Activated B cell treated with CpG ODN at 0.5 μM for 24 hours (primary cell): ENCODE measurements at regions not wholly inside any gene's neighbourhood (a gene's known extent, or its start where the extent isn't known, plus 50 kb on each side); places are given as distances from the start of the nearest gene placed in this dataset.
A peak's percentile ranks its signal among the peaks of the same experiment; 100 is the strongest.

Source experiments
- ATAC-seq: fragments of 200-7000 bp; cut with Tn5 transposase; one replicate; pipeline ENCODE4 v1.10.0; 2021; ENCODE audit warnings: low read depth, mild to moderate bottlenecking, moderate library complexity
- CTCF ChIA-PET: fragments of 350-600 bp; sonication (Branson Sonifier 250); formaldehyde crosslinking; loops from one replicate; lab custom pipeline; 2021; ENCODE audit warnings: antibody characterized with exemption; lab: Charles Lee
- POLR2A ChIA-PET: fragments of 350-600 bp; sonication (Branson Sonifier 250); formaldehyde crosslinking; loops from one replicate; lab custom pipeline; 2021; ENCODE audit warnings: antibody characterized with exemption; lab: Charles Lee
- DNase-seq: peaks from one replicate; pipeline ENCODE4 v3.0.0; 2022
- H3K27ac Mint-ChIP-seq: one replicate; pipeline ENCODE4 v1.8.0; 2020; ENCODE audit warnings: mixed read lengths
- H3K27me3 Mint-ChIP-seq: one replicate; pipeline ENCODE4 v1.8.0; 2021; ENCODE audit warnings: mixed read lengths
- H3K36me3 Mint-ChIP-seq: one replicate; pipeline ENCODE4 v1.8.0; 2021; ENCODE audit warnings: low read depth, mixed read lengths
- H3K4me1 Mint-ChIP-seq: one replicate; pipeline ENCODE4 v1.8.0; 2021; ENCODE audit warnings: mixed read lengths
- H3K4me3 Mint-ChIP-seq: one replicate; pipeline ENCODE4 v1.8.0; 2020; ENCODE audit warnings: mild to moderate bottlenecking, mixed read lengths
- H3K9me3 Mint-ChIP-seq: one replicate; pipeline ENCODE4 v1.8.0; 2020; ENCODE audit warnings: mixed read lengths
- intact Hi-C: fragments of 100-400 bp; cut with micrococcal nuclease; formaldehyde crosslinking; loops from one replicate; pipeline ENCODE4 v1.15.1; 2024
- TF ChIP-seq, protein P1 (sequence below): fragments of 200-600 bp; IDR thresholded peaks from one replicate; pipeline ENCODE4 v1.8.0; 2022; ENCODE audit warnings: antibody characterized with exemption, mild to moderate bottlenecking

GRCh38 chr14:95784137-95784536 is 70.2 kb upstream of the TCL1A start:
- Mint-ChIP-seq H3K9me3 (no peaks in the 10 kb centered on the region), H3K27me3 (no peaks in the 10 kb centered on the region), H3K4me3 (no peak overlapping the region), H3K4me1 (no peaks in the 10 kb centered on the region), H3K36me3 (no peaks in the 10 kb centered on the region), H3K27ac (no peak overlapping the region)
- no peak for ATAC-seq
- DNase-seq, result no peak
- ChIA-PET POLR2A (no interaction called here), CTCF (interaction anchor here (1.8 kb wide), 1 partner anchor 10 kb away, joined by 11 read pairs; no protein-coding TSS in a partner anchor)
- intact Hi-C loops, result no loop called here
- TF ChIP-seq, protein P1, sequence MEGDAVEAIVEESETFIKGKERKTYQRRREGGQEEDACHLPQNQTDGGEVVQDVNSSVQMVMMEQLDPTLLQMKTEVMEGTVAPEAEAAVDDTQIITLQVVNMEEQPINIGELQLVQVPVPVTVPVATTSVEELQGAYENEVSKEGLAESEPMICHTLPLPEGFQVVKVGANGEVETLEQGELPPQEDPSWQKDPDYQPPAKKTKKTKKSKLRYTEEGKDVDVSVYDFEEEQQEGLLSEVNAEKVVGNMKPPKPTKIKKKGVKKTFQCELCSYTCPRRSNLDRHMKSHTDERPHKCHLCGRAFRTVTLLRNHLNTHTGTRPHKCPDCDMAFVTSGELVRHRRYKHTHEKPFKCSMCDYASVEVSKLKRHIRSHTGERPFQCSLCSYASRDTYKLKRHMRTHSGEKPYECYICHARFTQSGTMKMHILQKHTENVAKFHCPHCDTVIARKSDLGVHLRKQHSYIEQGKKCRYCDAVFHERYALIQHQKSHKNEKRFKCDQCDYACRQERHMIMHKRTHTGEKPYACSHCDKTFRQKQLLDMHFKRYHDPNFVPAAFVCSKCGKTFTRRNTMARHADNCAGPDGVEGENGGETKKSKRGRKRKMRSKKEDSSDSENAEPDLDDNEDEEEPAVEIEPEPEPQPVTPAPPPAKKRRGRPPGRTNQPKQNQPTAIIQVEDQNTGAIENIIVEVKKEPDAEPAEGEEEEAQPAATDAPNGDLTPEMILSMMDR, result no peak

DNA sequence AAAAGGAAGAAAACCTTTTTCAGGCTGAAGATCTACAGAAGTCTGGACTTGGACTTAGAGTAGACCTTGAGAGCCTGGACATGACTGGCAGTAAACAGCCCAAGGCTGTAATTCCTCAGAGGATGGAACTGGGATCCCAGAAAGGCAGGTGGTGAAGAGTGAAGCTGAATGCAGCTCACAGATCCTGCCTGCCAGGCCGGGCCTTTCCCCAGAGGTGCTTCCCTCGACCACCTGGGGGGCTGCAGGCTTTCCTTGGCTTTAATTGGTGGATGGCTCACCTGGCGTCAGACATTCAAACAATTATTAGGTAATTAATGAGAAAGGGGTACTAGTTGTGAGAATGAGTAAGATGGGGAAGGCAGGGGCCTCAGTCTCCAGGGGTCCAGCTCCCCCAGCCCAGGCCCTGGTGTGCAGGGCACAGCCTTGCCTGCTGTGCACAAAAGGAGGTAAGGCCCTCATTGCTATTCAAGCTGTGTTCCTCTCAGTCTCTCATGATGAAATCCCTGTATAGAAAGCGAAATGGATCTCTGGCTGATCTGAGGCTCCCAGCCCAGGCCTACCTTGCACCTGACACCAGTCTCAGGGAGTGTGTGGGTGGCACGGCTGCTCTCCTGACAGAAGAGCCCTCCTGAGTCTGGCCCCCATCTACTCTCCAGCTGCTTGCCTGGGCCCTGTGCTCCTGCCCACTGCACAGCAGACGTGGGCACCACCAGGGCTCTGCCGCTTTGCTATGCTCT is 63.0 kb upstream of the TCL1A start:
- Mint-ChIP-seq H3K4me1 (peaks cover 19% of the 10 kb centered on the region), H3K27ac (no peak overlapping the region), H3K27me3 (peaks cover 2% of the 10 kb centered on the region), H3K36me3 (no peaks in the 10 kb centered on the region), H3K4me3 (no peak overlapping the region), H3K9me3 (no peaks in the 10 kb centered on the region)
- TF ChIP-seq, protein P1, result no peak
- DNase-seq, result no peak
- ChIA-PET POLR2A (no interaction called here), CTCF (interaction anchor here (0.9 to 1.0 kb wide), 2 partner anchors 166 to 217 kb away, joined by 3 read pairs; no protein-coding TSS in a partner anchor)
- intact Hi-C loops, result no loop called here
- no peak for ATAC-seq

- POLR2A ChIA-PET, result interaction anchor here (1.1 to 2.2 kb wide), 5 partner anchors 47 to 109 kb away, joined by 3 to 20 read pairs (median 4); no protein-coding TSS in a partner anchor
- peak; percentile 70 for ATAC-seq
- DNase-seq, result peak; percentile 41
- Mint-ChIP-seq H3K9me3 (no peaks in the 10 kb centered on the region), H3K4me1 (peaks cover 21% of the 10 kb centered on the region), H3K4me3 (no peak overlapping the region), H3K36me3 (no peaks in the 10 kb centered on the region), H3K27ac (no peak overlapping the region), H3K27me3 (peaks cover 2% of the 10 kb centered on the region)
- TF ChIP-seq, protein P1, result peak; percentile 76
- CTCF ChIA-PET, result interaction anchor here (0.7 to 4.0 kb wide), 37 partner anchors 8 to 348 kb away, joined by 3 to 44 read pairs (median 6); no protein-coding TSS in a partner anchor
- intact Hi-C loops, result loop anchor here (1.0 to 5.0 kb wide), 8 partner anchors 45 to 347 kb away; partner anchors contain the start of gene TCL1A
These were observed 60.6 kb upstream of the TCL1A start for GRCh38 chr14:95774265-95775160.

GRCh38 chr14:95770777-95771176 is 56.9 kb upstream of the TCL1A start:
- intact Hi-C loops, result loop anchor here (5.0 kb wide), 2 partner anchors 73 to 328 kb away; no protein-coding TSS in a partner anchor
- Mint-ChIP-seq H3K9me3 (no peaks in the 10 kb centered on the region), H3K27me3 (peaks cover 9% of the 10 kb centered on the region), H3K4me1 (peaks cover 21% of the 10 kb centered on the region), H3K27ac (no peak overlapping the region), H3K4me3 (no peak overlapping the region), H3K36me3 (no peaks in the 10 kb centered on the region)
- no peak for ATAC-seq
- ChIA-PET POLR2A (no interaction called here), CTCF (no interaction called here)
- no peak for DNase-seq
- TF ChIP-seq, protein P1, result no peak
